Activated T-cell treated with anti-CD3 and anti-CD28 coated beads, Interleukin-2, amount 50 U/mL, for 4 hours (primary cell): ENCODE measurements at regions not wholly inside any gene's neighbourhood (a gene's known extent, or its start where the extent isn't known, plus 50 kb on each side); places are given as distances from the start of the nearest gene placed in this dataset.

Experiments
- ATAC-seq, 2 donors: fragments of 200-7000 bp; cut with Tn5 transposase; one replicate each; pipeline ENCODE4 v1.10.0; 2021
- DNase-seq: peaks from one replicate; pipeline ENCODE4 v3.0.0-alpha.2; 2020
- H3K27me3 Mint-ChIP-seq: one replicate; pipeline ENCODE4 v1.8.0; 2021; ENCODE audit warnings: low read depth, mixed read lengths
- H3K36me3 Mint-ChIP-seq: one replicate; pipeline ENCODE4 v1.8.0; 2022; ENCODE audit warnings: mixed read lengths; ENCODE audit not compliant: insufficient read depth
- H3K4me1 Mint-ChIP-seq: one replicate; pipeline ENCODE4 v1.8.0; 2021; ENCODE audit warnings: low read depth, mixed read lengths
- H3K4me3 Mint-ChIP-seq: one replicate; pipeline ENCODE4 v1.8.0; 2021; ENCODE audit warnings: mild to moderate bottlenecking, moderate library complexity, mixed read lengths
- H3K9me3 Mint-ChIP-seq: one replicate; pipeline ENCODE4 v1.8.0; 2021; ENCODE audit warnings: mixed read lengths

DNA sequence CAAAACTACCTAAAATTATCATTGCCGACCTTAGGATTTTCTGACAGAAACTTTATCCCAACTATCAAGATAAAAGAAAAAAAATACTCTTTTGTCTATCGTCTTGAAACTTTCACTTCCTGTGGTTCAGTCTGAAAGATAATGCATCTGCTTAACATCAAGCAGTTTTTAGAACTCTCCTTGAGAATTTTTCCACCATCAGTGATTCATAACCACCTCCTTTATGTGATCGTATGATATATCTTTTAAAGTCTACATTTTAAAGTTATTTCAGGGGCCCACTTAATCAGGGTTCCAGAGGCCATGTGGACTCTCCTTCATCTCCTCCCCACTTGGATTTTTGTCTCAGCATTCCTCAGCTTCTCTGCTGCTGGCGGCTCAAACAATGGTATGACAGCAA lies 272.8 kb upstream of the TENM3 start:
- no peak for ATAC-seq
- Mint-ChIP-seq H3K27me3 (no peaks in the 10 kb centered on the region), H3K4me3 (no peak overlapping the region), H3K36me3 (no peaks in the 10 kb centered on the region), H3K4me1 (no peaks in the 10 kb centered on the region), H3K9me3 (peaks cover 5% of the 10 kb centered on the region)
- DNase-seq: no peak

DNA sequence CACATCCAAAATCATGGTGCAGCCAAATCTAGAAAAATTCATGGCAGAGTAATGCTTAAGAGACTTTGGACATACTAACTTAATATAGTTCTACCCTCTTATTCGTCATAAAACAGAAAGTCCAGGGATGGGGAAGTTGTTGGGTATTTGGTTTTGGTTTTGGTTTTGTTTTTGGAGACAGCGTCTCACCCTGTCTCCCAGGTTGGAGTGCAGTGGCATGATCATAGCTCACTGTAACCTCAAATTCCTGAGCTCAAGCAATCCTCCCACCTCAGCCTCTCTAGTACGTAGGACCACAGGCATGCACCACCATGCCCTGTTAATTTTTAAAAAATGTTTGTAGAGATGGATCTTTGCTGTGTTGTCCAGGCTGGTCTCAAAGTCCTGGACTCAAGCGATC lies 271.8 kb upstream of the TENM3 start:
- no peak for ATAC-seq

DNA sequence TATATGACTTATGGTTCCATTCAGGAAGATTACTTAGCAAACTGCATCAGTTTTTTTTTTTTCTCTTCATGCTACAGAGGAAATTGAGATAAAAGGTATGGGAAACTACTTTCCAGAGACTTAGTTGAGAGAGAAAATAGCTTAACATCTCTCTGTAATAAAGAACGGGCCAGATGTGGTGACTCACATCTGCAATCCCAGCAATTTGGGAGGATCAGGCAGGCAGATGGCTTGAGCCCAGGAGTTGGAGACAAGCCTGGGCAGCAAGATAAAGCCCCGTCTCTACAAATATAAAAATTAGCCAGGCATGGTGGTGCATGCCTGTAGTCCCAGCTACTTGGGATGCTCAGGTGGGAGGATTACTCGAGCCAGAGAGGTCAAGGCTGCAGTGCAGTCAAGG lies 271.2 kb upstream of the TENM3 start:
- no peak for ATAC-seq
- no peaks in the 10 kb centered on the region for H3K36me3 Mint-ChIP-seq
- no peaks in the 10 kb centered on the region for H3K4me1 Mint-ChIP-seq
- H3K27me3 Mint-ChIP-seq: no peaks in the 10 kb centered on the region
- peaks cover 7% of the 10 kb centered on the region for H3K9me3 Mint-ChIP-seq
- DNase-seq: no peak
- H3K4me3 Mint-ChIP-seq: no peak overlapping the region

More for the DNA sequence above, 271.8 kb upstream of the TENM3 start:
- Mint-ChIP-seq H3K27me3 (no peaks in the 10 kb centered on the region), H3K36me3 (no peaks in the 10 kb centered on the region), H3K9me3 (peaks cover 7% of the 10 kb centered on the region), H3K4me1 (no peaks in the 10 kb centered on the region), H3K4me3 (no peak overlapping the region)
- DNase-seq: no peak

DNA sequence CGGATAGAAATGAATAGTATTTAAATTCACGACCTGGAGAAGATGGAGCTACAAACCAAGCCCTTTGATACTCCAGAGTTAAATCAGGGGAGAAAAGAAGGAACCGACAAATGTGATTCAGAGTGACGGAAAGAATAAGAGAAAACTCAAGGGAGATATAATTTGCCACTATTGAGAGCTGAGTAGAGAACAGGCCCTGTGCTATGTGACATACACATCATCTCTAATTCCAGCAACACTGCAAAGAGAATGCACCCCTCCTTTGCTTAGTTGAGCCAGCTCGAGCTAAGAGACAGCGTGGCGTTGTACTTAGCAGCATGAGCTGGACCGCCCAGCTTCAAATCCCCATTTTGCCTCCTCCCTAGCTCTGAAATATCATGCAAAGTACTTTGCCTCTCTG lies 266.4 kb upstream of the TENM3 start:
- ATAC-seq (no peak), DNase-seq (no peak)
- H3K9me3 Mint-ChIP-seq: peaks cover 14% of the 10 kb centered on the region
- H3K4me3 Mint-ChIP-seq: no peak overlapping the region
- no peaks in the 10 kb centered on the region for H3K4me1 Mint-ChIP-seq
- no peaks in the 10 kb centered on the region for H3K36me3 Mint-ChIP-seq
- H3K27me3 Mint-ChIP-seq: no peaks in the 10 kb centered on the region

DNA sequence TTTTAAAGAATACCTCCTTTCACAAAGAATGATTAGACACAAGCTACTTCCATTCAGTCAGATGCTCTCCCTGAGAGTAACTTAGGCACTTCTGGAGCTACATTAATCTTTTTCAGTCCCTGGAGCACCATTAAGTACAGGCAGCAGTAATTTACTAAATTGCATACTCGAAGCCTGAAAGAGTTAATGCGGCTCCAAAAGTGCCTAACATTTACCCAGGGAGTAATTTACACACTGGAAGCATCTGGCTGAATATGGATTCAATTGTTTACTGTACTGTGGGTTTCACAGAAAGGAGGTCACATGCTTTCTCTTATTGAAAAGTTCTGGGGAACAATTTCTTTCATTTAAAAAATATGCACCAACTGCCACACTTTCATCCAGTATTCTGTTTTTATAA lies 260.8 kb upstream of the TENM3 start:
- Mint-ChIP-seq H3K36me3 (no peaks in the 10 kb centered on the region), H3K27me3 (no peaks in the 10 kb centered on the region), H3K4me3 (no peak overlapping the region), H3K9me3 (peaks cover 13% of the 10 kb centered on the region), H3K4me1 (no peaks in the 10 kb centered on the region)
- ATAC-seq (no peak), DNase-seq (no peak)

DNA sequence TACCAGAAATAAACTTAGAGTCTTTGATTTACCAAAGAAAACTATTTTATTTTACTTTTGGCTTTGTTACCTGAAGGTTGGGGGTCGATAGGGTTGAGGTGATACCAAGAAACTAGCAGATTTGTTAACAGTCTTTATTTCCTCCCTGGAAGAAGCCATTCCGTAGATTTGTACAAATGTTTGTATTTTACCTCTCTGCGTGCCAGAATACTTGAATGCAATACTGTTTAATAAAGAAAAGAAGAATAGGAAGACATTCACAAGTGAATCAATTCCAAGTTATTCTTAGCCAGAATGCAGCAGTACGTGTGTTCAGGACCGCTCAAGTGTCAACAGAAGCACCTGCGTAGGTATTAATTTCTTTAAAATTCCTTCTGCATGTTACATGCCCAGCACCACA lies 260.3 kb upstream of the TENM3 start:
- Mint-ChIP-seq H3K4me1 (no peaks in the 10 kb centered on the region), H3K4me3 (no peak overlapping the region), H3K27me3 (no peaks in the 10 kb centered on the region), H3K36me3 (no peaks in the 10 kb centered on the region), H3K9me3 (peaks cover 11% of the 10 kb centered on the region)
- DNase-seq (no peak), ATAC-seq (no peak)

DNA sequence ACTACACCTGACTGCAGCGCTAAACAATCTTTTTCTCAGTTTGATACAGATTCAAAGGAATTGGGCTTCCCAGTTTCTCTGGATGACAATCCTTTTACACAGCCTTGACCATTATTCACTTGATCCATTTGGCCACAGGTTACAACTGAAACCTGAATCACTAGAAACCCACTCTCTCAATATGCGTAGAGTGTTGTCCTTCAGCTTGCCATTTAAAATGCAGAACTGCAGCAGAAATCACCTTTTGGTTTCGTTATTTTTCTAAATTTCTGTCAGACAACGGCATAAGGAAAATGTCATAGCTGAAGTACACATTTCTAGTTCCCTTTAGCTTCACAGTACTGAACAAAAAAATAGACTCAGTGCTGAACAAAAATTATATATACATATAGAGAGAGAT lies 255.8 kb upstream of the TENM3 start:
- Mint-ChIP-seq H3K27me3 (no peaks in the 10 kb centered on the region), H3K4me1 (no peaks in the 10 kb centered on the region), H3K4me3 (no peak overlapping the region), H3K9me3 (peaks cover 8% of the 10 kb centered on the region), H3K36me3 (no peaks in the 10 kb centered on the region)
- DNase-seq: no peak
- ATAC-seq: no peak

DNA sequence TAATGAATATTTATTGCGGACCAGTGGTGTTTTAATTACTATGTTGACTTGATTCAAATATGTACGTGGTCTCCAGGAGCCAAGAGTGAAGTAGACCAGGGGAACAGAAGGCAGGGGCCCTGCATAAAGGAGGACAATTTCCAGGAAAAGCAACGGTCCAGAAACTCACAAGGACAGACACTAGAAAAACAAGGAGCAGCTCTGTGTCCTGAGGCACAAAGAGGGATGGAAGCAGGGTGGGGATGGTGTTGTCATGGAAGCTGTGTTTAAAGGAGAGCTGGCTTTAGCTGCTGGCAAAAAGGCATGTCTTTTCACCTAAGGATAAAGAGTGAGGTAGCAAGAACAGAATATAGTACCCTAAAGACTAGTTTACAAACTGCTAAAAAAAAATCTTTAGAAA lies 254.1 kb upstream of the TENM3 start:
- Mint-ChIP-seq H3K4me3 (no peak overlapping the region), H3K4me1 (no peaks in the 10 kb centered on the region), H3K27me3 (no peaks in the 10 kb centered on the region), H3K36me3 (no peaks in the 10 kb centered on the region), H3K9me3 (peaks cover 8% of the 10 kb centered on the region)
- DNase-seq (no peak), ATAC-seq (no peak)

DNA sequence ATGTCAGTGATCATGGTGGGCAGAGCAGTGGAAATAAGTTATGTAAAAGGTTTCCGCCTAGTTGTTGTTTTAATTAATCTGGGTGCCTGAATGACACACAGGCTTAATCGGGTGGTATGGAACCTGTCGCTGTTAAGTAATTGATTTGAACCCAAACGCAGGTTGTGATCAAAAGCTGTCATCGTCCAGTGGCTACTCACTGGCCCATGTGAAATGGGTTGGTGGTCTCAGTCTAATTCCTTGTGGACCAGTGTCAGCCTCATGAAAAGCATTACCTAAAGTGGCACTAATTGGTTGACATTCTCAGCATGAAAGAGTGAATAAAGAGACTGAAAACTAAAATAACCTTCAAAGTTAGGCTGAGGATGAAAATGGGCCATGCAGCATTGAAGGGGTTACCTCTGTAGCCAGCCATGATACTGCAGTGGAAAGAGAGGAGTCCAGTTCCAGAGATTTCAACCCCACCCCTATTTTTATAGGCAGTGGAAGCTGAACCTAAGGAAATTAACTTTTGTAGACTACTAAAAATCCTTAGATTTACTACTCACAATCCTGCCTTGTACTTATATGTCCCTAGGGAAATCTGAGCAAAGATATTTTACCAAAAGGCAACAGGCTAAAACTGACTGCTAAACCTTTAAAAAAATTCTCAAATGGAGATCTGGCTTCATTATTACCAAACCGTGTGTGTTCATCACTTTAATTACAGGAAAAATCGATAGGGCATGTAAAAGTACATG lies 251.7 kb upstream of the TENM3 start:
- H3K9me3 Mint-ChIP-seq: peaks cover 3% of the 10 kb centered on the region
- H3K4me1 Mint-ChIP-seq: no peaks in the 10 kb centered on the region
- no peak for ATAC-seq
- H3K4me3 Mint-ChIP-seq: no peak overlapping the region
- no peaks in the 10 kb centered on the region for H3K36me3 Mint-ChIP-seq
- DNase-seq: no peak
- no peaks in the 10 kb centered on the region for H3K27me3 Mint-ChIP-seq

DNA sequence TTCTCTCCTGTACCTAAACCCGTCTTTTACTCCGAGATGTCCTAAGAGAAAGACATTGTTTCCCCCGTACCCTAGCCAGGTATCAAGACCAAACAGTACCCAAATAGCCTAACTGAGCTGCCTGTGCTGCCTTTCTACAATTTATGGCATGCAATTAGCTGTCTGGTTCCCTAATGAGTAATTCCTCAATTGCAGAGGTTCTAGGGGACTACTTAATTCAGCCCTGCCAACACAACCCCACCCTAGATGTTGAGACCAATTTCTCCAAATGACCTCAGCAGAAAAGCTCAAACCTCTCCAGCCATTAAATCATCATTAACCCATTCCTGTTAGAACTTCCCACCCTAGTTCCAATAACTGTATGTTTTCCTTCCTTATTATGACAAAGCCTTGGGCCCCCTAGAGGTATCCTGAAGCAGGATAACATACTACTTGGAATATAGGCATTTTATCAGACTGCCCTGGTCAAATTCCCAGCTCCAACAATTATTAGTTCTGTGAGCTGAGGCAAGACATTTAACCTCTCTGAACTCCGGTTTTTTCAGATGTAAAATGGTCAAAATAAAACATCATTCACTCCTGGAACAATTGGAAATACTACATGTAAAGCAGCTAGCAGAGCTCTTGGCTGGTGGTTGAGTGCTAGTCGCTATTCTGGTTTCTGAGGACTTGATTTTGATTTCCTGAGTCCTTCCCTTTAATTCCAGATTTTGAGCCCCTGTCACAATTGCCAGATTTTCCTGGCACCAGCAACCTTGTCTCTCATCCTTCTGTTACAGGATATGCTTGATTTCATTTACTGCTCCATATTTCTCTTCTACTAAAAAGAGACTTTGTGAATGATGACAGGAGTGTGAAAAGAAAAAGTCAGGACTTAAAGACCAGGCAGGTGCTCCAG lies 244.6 kb upstream of the TENM3 start:
- Mint-ChIP-seq H3K27me3 (no peaks in the 10 kb centered on the region), H3K36me3 (no peaks in the 10 kb centered on the region), H3K4me3 (no peak overlapping the region), H3K9me3 (peaks cover 4% of the 10 kb centered on the region), H3K4me1 (no peaks in the 10 kb centered on the region)
- no peak for ATAC-seq
- DNase-seq: no peak

DNA sequence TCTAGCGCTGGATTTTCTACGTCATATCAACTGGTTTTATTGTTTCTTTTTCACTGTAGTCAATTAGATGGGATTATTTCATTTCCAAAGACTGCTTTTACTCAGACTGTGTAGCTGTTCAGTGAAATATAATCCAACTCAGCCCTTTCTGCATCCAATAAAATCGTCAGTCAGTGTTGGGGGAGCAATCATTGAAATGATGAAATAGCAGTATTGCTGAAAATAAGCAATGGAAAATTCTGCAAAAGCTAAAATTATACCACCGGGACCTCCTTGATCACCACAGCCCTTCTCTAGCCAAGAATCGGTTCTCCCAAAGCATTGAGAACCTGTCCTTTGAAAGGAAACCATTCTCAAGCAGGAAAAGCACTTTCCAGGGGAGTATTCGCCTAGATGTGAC lies 243.1 kb upstream of the TENM3 start:
- Mint-ChIP-seq H3K27me3 (no peaks in the 10 kb centered on the region), H3K36me3 (no peaks in the 10 kb centered on the region), H3K4me1 (no peaks in the 10 kb centered on the region), H3K9me3 (peaks cover 4% of the 10 kb centered on the region), H3K4me3 (no peak overlapping the region)
- DNase-seq (no peak), ATAC-seq (no peak)

DNA sequence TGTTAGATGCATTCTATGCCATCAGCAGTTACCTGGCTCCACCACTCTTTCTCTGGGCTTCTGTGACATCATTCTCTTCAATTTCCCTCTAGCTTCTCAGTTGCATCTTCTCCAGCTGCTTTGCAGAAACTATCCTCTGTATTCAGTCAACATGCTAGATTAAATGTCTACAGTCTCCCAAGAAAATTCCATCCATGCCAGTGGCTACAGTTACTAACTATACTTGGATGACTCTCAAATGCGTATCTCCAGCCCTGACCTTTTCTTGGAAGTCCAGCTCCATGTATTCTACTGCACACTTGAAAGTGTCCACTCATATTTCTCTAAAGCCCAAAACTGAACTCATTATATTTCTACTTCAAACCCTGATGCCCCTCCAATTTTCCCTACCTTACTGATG lies 232.3 kb upstream of the TENM3 start:
- Mint-ChIP-seq H3K4me1 (no peaks in the 10 kb centered on the region), H3K27me3 (no peaks in the 10 kb centered on the region), H3K36me3 (no peaks in the 10 kb centered on the region), H3K9me3 (peaks cover 7% of the 10 kb centered on the region), H3K4me3 (no peak overlapping the region)
- ATAC-seq: no peak
- no peak for DNase-seq

DNA sequence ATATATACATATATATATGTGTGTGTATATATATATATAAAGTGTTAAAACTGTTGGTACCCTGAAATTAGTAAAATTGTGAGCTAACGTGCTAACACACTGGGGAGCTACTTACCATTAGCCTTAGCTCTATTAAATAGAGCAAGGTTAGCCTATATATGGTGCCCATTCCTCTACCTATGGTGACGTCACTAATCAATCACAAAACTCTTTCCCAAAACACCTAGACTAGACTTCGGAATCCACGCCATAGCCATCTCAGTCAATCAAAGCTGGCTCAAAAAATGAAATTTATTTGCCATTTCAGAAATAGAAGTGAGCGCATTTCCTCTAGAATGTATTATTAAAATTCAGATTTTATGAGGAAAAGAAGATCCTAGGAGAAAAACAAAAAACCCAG lies 229.0 kb upstream of the TENM3 start:
- H3K27me3 Mint-ChIP-seq: no peaks in the 10 kb centered on the region
- no peaks in the 10 kb centered on the region for H3K36me3 Mint-ChIP-seq
- no peak overlapping the region for H3K4me3 Mint-ChIP-seq
- no peak for ATAC-seq
- H3K4me1 Mint-ChIP-seq: no peaks in the 10 kb centered on the region
- no peaks in the 10 kb centered on the region for H3K9me3 Mint-ChIP-seq
- DNase-seq: no peak

DNA sequence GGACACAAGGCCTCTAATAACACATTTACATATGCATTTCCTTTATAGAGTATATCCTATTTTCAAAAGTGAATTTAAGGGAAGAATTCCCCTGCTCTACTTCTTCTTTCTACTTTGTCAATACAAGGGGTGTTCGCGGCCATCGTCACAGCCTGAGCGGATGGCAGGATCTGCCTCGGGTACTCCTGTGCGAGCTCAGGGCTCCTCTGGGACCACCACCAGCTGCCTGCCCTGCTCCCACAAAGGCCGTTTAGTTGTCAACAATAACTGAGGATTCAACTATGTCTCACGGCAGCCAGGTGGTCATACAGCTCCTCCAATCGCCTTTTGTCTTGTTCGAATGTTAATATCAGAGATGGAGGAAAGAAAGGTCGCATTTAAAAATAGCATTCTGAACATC lies 228.2 kb upstream of the TENM3 start:
- H3K4me3 Mint-ChIP-seq: no peak overlapping the region
- no peaks in the 10 kb centered on the region for H3K36me3 Mint-ChIP-seq
- H3K9me3 Mint-ChIP-seq: no peaks in the 10 kb centered on the region
- no peak for DNase-seq
- no peaks in the 10 kb centered on the region for H3K4me1 Mint-ChIP-seq
- no peak for ATAC-seq
- no peaks in the 10 kb centered on the region for H3K27me3 Mint-ChIP-seq

DNA sequence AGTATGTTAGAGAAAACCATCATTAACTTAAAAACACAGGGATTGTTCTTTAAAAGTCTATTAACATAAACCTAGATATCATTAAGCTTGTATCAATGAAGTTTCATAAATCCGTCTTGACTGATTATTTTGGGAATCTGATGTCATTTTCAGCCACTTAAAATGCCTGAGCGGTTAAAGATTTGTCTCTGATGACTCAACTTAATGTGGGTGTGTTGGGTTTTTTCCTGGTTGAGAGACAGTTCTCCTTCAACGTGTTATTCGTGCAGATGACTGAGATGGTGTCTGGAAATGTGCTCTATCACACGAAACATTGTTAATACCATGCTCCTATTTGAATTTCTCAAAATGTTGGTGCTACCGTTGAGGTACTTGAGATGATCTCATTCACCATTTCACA lies 227.3 kb upstream of the TENM3 start:
- H3K4me1 Mint-ChIP-seq: no peaks in the 10 kb centered on the region
- ATAC-seq (no peak), DNase-seq (no peak)
- no peak overlapping the region for H3K4me3 Mint-ChIP-seq
- no peaks in the 10 kb centered on the region for H3K36me3 Mint-ChIP-seq
- no peaks in the 10 kb centered on the region for H3K27me3 Mint-ChIP-seq
- H3K9me3 Mint-ChIP-seq: no peaks in the 10 kb centered on the region
